NCI-H748 (cell line): ENCODE measurements at regions not wholly inside any gene's neighbourhood (a gene's known extent, or its start where the extent isn't known, plus 50 kb on each side); places are given as distances from the start of the nearest gene placed in this dataset.
A peak's percentile ranks its signal among the peaks of the same experiment; 100 is the strongest.
"Not testable (repeated sequence)": the region's sequence is repeated elsewhere in the genome, so short reads cannot be mapped to it uniquely, and the experiment has no call there.

Experiments
- DNase-seq: peaks from one replicate; lab custom pipeline; 2025; ENCODE audit not compliant: unreplicated experiment; lab: John Stamatoyannopoulos, UW

DNA sequence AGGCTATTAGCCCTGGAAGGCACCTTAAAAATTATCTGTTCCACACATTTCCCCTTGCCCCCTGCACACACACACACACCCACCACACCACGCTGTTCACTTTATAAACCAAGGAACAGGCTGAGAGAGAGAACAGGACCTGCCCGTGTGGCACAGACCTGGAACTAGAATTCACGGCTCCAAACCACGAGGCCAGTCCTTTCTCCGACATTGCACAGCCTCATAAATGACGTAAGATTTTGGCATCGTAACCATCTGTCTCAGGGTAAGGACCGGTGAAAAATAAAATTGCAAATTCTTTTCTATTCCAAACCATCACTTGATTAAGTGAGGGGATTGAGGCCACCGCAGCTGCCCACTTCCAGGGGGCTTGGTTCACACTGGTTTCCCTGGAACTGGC is 330.3 kb downstream of the BCOR start:
- no peak for DNase-seq

DNA sequence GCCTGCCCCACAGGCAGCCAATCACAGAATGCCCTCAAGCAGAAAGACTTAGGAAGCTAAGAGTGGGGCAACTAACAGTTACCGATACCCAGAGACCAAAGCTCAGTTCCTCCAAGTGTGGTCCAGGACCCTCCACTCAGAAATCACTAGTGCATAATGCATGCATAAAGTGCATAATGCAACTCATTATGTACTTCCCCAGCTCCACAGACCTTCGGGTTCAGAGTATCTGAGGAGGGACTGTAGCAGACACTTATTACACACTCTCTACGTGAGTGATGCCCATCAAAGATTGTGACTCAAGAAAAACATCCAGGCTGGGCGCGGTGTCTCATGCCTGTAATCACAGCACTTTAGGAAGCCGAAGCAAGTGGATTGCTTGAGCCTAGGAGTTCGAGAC is 328.0 kb downstream of the BCOR start:
- no peak for DNase-seq

DNA sequence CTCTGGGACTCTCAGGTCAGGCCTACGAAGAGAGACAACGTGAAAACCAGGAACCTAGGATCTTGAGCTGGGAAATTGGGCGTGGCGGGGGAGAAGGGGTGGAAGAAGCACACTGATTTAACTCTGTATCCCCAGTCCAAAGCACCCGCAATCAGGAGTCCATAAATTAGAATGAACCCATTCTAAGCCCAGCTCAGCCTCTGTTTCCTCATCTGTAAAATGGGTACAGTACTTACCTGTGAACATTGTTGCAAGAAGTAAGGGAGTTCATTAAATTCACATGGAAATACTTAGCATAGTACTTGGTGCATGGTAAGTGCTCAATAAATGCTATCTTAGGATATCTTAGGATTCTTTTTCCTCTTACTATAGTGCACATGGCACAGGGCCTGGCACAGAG is 326.7 kb downstream of the BCOR start:
- no peak for DNase-seq

DNA sequence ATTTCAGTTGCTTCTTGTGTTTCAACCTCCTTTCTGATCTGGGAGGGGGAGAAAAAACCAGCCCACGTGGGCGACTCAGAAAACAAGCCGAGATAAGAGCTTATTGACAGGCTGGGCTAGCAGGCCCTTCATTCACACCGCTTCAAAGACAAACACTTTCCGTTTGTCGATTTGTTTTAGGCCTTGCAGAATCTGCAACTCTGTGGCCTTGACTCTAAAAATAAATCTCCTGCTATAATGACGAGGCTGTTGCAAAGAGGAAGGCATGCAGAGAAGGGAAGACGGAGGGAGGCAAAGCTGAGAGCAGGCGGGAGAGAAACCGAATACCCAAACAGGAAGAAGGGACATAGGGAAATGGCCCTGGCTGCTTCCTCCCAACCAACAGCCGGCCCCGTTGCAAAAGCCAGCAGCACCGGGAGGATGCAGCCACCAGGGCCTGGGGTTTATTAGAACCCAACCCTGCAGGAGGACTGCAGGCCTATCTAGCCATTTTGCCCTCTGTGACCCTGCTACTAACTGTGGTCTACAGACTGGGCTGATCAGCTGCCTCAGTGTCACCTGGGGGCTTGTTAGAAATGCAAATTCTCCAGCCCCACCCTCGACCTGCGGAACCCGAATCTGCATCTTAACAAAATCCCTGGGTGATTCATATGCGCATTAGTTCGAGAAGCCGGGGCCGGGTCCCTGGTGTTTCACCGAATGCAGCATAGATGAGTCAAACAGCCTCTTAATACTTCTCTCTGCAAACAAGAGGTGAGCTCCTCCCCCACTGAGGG is 325.5 kb downstream of the BCOR start:
- DNase-seq = peak; percentile 50

DNA sequence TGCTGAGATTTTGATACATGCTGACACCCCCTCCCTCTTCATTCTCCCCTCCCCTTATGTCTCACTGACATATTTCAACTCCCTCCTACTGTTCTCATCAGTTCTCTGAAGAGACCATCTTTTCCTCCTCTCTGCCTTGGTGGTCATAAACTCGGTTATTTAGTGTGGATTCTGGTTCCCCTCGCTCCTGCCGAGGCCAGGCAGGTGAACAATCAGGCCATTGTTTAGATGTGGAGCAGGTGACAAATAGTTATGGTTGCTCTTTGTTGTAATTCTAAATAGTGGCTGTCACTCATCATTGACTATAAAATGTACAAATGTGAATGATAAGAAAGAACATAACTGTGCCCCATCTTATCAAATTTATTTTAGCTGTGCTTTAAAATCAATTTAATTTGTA is 324.6 kb downstream of the BCOR start:
- peak; percentile 80 for DNase-seq

DNA sequence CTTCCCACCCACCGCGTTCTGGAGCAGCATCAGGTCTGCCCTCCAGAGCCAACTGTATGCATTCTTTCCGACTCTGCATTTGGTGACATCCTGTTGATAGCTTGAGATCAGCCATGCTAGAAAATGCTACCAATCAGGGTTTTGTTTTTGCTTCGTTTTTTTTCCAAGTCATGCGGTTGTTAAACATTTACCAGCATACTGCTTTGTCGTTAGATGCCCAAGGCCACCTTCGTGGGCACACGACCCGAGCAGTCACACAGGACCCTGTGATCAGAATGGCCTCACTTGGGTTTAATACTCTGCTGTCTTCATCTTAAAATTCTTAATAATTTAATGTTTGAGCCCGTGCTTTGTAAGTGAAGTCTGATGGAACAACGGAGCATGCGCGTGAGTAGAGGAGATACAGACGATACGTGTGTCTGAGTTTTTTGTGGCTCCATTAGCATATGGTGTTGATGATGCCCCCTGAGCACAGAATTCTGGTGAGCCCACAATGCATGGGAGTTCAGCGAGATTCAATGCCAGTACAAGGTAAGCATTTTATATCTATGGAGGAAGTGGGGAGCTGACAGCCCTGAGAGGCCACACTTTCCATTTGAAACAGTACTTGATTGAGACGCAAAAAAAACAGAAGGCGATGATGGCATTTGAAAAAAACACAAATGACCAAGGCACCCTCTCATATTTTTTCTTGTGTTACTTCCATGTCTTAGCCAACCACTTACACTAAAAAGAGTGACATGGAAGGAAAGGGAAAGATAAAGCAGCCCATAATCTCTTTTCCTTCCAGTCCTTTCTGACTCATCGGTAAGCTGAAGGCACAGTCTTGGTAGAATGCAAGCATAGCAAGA is 323.6 kb downstream of the BCOR start:
- no peak for DNase-seq

DNA sequence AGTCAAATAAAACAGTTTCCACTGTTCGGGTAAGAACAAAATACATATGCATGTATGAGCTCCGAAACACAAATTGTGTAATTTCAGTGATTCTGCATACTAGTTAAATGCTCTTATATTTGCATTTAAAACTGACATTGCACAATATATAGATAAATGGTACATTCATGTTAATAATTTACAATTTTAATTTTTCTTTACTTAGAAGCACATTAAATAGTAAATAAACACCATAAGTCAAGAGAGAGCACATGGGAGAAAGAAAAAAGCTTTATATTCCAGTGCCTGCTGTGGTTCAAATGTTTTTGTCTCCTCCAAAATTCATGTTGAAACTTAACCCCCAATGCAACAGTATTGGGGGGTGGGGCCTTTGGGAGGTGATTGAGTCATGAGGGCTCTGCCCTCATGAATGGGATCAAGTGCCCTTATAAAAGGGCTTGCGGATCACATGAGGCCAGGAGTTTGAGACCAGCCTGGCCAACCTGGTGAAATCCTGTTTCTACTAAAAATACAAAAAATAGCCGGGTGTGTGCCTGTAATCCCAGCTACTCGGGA is 322.9 kb downstream of the BCOR start:
- no peak for DNase-seq

DNA sequence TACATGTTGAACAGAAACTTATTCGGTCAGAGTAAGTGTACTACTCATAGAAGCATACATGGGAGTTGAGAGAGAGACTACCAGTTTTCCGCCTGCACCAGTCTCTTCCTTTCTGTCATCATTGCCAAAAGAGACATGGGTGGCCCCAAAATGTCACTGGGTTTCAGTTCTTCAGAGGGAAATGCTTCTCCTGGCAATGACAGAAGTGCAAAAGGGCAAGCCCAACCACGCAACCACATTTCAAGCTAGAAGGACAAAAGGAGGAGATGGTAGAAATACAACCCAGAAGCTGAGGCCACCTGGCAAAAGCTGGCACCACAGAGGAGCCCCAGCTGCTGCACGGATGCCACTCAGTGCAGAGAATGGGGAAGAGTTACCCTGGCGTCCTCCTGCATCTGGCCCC is 320.1 kb downstream of the BCOR start:
- DNase-seq = no peak

DNA sequence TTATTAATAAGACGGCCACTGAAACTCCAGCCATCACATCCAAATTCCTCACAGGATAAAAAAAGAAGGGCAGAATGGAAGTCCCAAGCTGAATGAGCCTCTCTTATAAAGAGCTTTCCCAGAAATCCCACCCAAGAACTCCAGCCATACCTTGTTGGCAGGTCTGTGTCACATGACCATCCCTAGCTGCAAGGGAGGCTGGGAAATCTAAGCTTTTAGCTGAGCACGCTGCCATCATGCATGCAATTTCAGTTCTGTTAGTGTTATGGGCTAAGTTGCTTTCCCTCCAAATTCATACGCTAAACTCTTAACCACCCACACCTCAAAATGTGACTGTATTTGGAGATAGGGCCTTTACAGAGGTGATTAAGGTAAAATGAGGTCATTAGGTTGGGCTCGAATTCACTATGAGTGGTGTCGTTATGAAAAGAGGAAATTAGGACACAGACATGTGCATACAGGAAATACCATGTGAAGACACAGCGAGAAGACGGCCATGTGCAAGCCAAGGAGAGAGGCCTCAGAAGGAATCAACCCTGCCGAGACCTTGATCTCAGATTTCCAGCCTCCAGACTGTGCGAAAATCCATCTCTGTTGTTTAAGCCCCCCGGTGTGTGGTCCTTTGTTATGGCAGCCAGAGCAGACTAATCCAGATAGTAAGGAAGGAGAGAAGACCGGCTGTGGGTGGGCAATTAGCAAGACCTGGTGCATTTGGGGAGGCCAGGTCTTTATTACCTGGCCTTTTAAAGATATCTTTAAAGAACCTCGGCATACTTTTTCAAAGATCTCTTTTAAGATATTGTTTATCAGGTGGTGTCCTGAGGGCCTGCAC is 317.6 kb downstream of the BCOR start:
- DNase-seq = no peak

DNA sequence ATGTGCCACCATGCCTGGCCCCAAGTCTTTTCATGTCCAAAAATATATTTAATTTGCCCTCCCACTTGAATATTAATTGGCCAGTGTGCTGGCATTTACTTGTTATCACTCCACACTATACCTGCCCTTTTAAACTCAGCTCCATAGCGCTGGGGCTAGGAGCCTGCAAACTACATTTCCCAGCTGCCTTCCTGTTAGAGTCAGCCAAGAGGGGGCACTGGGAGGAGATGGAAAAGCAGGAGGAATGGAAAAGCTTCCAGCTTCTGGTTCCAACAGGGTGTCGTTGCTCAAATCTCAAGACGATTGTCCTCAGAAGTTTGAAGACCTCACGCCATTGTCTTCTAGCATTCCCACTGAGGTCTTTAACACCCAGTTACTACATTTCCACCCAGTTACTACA is 315.5 kb downstream of the BCOR start:
- DNase-seq = no peak

DNA sequence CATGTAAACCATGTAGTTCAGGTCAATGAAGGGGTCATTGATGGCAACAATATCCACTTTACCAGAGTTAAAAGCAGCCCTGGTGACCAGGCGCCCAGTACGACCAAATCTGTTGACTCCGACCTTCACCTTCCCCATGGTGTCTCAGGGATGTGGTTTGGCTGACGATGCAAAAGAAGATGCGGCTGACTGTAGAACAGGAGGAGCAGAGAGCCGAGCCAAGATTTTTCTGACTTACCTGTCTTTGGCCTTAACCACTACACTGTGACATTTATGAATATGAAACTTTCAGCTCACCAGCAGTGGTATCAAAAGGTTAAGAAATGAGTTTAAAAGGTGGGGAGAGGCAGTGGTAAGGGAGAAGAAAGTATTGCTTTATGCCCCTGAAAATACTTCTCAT is 309.8 kb downstream of the BCOR start:
- DNase-seq = no peak

DNA sequence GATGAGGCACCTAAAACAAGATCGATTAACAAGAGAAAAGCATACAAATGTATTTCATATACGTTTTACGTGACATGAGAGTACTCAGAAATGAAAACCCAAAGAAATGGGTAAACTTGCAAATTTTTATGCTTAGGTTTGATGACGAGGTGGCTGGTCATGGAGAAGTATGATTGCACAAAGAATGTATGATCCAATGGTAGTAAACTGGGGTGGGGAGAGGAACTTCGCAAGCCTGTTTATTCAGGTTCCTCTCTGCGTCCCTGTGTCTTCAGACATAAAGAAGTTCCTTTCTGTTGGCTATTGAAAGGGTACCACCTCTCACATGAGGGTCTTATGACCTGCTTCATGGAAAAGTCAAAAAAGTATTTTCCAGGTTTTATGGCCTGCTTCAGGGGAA is 309.2 kb downstream of the BCOR start:
- DNase-seq = no peak

DNA sequence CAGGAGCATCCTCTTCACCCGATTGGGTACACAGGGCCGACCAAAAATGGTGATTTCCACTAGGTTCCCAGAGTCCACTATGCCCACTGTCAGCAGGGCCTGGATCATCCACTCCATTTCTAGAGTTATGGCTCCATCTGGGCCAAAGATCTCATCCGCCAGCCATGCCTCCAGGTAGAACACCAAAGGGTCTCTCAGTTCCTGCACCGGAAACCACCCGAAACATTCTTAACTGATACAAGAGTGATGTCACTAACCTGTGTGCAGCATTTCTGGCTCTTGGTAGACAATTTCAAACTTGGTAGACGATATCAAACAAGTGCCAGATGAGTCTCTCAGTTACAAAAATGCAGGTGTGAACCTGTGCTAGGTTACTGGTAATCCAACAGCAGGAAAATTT is 306.1 kb downstream of the BCOR start:
- no peak for DNase-seq

DNA sequence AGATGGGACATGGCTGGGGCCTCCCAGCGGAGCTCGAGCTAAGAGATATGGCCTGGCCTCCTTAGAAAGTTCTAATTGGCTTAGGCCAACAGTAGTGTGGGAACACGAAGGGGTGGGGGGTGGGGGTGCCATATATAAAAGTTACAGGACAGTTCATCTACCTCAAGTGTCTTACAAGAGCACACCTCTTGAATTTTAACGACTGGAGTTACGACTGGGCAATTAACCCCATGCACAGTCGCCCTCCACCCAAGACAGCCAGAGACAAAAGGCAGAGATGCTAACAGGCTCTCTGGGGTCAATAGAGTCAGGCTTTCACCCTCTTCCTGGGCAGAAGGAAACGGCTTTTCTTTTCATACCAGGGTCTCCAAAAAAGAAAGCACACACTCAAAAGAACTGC is 302.2 kb downstream of the BCOR start:
- no peak for DNase-seq

DNA sequence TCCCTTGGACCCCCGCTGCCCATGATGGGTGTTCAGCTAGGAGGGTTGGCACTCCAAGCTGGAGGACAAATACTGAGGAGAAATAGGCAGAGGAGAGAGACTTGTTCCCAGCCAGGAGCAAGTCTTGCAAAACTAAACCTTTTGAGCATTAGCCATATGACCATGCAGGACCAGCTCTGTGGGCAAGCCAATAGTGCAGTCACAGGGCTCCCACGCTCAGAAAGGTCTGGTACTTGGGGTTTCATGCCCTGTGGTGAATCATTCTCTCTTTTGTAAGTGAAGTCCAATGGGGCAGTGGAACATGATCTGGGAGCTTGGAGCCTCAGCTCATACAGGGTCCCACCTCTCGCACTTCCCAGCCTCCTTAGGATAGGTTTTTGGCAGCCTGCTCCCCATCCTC is 300.9 kb downstream of the BCOR start:
- DNase-seq = no peak

DNA sequence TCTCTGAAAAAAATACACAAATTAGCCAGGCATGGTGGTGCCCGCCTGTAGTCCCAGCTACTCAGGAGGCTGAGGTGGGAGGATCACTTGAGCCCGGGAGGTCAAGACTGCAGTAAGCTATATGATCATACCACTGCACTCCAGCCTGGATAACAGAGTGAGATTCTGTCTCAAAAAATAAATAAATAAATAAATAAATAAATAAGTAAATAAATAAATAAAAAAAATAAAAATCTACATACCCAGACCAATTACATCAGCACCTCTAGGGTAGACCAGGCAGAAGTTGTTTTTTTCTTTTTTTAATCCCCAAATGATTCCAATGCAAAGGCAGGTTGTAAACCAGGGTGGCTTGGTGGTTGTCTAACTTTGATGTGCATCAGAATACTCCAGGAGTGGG is 299.3 kb downstream of the BCOR start:
- not testable (repeated sequence) for DNase-seq

DNA sequence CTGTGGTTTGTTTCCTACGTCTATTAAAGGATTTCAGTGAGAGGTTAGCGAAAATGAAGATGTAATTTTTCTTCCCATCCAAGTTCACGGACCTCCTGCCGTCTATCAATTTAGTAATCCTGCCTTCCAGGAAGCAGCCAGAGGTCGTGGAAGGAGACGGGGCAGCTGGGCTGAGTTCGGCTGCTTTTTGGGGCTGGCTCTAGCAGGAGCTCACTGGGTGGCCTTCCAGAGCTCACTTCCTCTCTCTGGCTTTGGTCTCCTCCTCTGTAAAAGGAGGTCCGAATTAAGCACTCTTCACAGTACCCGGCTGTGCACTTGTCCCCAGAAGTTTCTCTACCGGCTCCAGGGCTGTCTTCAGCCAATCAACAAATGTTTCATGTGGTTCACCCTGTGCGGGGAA is 295.4 kb downstream of the BCOR start:
- DNase-seq = no peak

DNA sequence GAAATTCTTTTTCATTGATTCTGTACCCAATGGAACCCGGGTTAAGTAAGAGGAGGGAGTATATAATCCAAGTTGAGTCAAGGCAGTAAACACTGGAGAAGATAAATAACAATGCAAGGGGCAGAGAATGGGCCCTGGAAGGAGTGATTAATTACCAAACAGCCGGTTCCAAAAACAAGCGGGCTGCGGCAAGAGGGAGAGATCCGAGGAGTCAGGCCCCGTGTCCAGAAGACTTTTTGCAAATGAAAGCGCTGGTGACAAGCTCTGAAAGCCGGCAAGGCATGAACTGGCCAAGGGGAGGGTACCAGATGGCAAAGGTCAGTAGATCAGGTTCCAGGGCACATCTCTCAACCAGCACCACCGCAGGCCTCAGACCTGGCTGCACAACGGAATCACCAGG is 294.9 kb downstream of the BCOR start:
- no peak for DNase-seq

DNA sequence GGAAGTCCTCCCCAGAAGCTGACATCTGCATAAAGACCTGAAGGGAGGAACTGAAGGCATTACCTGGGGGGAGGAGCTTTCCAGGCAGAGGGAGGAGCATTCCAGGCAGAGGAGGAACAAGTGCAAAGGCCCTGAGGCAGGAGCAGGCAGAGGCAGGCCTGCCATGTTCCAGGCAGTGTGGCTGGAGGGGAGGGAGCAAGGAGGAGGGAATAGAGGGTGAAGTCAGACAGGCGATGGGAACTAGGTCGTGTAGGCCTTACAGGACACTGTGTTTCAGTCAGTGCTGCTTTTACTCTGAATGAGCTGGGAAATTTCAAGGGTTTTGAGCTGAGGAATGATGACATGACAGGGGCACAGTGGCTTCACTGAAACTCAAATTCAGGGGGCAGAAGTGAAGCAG is 292.7 kb downstream of the BCOR start:
- DNase-seq = no peak

DNA sequence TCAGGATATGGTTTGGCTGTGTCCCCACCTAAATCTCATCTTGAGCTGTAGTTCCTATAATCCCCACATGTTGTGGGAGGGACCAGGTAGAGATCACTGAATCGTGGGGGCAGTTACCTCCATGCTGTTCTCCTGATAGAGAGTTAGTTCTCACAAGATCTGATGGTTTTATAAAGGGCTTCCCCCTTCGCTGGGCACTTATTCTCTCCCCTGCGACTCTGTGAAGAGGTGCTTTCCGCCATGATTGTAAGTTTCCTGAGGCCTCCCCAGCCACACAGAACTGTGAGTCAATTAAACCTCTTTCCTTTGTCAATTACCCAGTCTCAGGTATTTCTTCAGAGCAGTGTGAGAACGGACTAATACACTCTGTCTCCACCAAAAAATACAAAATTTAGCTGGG is 291.9 kb downstream of the BCOR start:
- no peak for DNase-seq

DNA sequence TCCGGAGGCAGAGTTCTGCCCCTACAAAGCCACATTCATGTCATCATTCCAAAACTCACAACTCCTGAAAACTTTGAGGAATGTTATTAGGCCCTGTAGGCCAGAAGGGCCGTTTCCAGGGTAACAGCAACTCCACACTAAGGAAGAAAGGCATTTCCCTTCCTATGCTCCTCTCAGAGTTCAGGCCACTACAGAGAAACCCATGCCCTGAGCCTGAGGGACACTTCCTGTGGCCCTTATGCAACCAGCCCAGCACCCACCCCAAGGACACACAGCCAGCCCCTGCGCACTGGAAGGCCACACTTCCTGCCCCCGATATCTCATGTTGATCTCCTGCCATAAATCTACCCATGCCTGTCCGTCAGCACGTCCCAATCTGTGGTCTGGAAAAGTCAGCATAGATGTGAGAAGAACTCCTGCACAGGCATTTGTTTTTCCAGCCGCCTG is 289.3 kb downstream of the BCOR start:
- DNase-seq = no peak
